ENCODE measurements at regions not wholly inside any gene's neighbourhood (a gene's known extent, or its start where the extent isn't known, plus 50 kb on each side); places are given as distances from the start of the nearest gene placed in this dataset.

DNA sequence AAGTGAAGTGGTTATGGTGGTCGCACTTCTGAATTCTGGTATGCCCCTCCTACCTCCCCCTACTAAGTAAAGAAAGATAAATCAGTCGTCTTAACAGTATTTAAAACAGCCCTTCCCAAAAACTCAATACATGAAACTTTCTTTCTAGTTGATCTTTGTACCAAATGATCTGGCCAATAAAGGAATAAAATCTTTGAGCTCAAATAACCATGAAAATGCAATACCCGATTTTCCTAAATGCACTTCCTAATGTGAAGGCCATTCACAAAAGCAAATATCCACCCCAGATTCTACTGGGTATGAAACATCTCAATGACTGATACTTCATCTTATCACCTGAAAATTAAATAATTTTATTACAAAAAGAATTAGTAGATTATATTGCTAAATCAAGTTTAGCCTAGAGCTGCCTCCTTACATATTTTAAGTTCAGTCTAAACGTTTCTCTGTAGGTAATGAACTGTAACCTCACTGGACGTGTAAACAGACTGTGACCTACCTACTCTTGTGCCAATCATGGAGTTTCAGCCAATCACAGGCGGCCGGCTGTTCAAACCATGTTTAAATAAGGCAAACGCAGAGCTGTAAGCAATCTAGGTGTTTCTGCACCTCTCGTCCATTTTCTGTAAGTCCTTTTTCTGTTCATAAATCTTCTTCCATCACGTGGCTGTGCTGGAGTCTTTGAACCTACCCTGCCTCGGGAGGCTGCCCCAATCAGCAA, 146.9 kb upstream of the AKR1E2 start:
- TF ChIP-seq, protein P1, sequence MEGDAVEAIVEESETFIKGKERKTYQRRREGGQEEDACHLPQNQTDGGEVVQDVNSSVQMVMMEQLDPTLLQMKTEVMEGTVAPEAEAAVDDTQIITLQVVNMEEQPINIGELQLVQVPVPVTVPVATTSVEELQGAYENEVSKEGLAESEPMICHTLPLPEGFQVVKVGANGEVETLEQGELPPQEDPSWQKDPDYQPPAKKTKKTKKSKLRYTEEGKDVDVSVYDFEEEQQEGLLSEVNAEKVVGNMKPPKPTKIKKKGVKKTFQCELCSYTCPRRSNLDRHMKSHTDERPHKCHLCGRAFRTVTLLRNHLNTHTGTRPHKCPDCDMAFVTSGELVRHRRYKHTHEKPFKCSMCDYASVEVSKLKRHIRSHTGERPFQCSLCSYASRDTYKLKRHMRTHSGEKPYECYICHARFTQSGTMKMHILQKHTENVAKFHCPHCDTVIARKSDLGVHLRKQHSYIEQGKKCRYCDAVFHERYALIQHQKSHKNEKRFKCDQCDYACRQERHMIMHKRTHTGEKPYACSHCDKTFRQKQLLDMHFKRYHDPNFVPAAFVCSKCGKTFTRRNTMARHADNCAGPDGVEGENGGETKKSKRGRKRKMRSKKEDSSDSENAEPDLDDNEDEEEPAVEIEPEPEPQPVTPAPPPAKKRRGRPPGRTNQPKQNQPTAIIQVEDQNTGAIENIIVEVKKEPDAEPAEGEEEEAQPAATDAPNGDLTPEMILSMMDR (IDR thresholded peaks at IDR 0.05; ENCODE audit: low read depth, low read length) = no peak
- TF ChIP-seq POLR2A (IDR thresholded peaks at IDR 0.05; ENCODE audit: extremely low read depth, insufficient read length) = no peak

All from NB4 (cell line).